ENCODE measurements at regions not wholly inside any gene's neighbourhood (a gene's known extent, or its start where the extent isn't known, plus 50 kb on each side); places are given as distances from the start of the nearest gene placed in this dataset.

DNA sequence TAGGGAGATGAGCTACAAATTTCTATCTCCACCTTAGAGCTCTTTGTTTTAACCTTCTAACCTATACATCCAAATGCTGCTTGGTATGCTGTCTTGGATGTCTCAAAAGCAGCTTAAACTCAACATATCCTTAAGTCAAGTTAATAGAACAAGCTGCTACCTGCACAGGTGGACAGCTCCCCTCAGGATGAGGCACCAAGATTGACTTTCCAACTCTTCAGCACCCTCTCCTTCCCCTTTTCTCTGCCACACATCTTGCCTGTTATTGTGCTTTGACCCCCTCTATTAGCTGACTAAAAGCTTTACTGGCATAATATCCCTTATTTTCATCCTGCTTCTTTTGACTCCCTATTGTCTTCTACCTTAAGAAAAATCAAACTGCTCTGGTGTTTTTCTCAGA lies 448.1 kb upstream of the MEX3C start:
- DNase-seq (ENCODE audit: low read depth in 2 of 2, low spot score in 1 of 2), result no peak

GRCh38 chr18:51647346-51647745 lies 449.9 kb upstream of the MEX3C start:
- DNase-seq (ENCODE audit: low read depth in 2 of 2, low spot score in 1 of 2), result no peak

- DNase-seq (ENCODE audit: low read depth in 2 of 2, low spot score in 1 of 2), result no peak
Measured at GRCh38 chr18:51647942-51648341, 450.5 kb upstream of the MEX3C start.

DNA sequence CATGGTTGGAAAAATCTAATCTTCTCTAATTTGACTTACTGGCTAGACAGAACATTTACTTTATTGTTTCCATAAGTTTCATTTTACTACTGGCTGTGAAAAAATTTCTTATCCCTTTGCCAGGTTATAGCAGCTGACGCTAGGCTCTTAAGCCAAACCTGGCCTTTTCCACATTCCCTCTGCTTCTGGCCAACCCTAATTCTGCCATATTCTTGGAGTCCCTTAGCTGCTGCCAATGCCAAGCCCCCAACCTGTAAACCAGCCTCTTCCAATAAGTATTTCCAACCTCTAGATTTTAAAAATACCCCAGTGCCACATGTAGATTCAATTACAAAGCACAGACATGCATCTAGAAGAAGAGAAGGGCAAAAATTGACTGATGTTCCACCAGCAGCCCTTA lies 452.3 kb upstream of the MEX3C start:
- no peak for DNase-seq (ENCODE audit: low read depth in 2 of 2, low spot score in 1 of 2)

DNA sequence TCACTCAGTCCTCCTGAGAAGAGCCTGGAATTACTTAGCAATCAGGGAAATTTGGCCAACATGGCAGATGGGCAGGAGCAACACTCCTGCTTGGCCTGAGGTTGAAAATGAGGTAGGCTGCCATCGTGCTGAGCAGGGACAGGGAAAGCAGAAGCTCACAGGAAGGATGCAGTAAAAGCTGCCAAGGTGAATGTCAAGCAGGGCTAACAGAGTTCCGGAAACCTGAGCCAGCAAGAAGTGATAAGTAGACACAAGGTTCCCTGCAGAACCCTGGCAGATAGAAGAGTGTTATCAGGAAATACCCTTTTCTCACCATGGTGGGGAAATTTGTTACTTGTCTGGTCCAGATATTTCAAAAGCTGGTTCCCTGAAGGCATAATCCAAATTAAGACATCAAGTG lies 454.3 kb upstream of the MEX3C start:
- no peak for DNase-seq (ENCODE audit: low read depth in 2 of 2, low spot score in 1 of 2)

- no peak for DNase-seq (ENCODE audit: low read depth in 2 of 2, low spot score in 1 of 2)
Measured at GRCh38 chr18:51653507-51654213, 456.2 kb upstream of the MEX3C start.

DNA sequence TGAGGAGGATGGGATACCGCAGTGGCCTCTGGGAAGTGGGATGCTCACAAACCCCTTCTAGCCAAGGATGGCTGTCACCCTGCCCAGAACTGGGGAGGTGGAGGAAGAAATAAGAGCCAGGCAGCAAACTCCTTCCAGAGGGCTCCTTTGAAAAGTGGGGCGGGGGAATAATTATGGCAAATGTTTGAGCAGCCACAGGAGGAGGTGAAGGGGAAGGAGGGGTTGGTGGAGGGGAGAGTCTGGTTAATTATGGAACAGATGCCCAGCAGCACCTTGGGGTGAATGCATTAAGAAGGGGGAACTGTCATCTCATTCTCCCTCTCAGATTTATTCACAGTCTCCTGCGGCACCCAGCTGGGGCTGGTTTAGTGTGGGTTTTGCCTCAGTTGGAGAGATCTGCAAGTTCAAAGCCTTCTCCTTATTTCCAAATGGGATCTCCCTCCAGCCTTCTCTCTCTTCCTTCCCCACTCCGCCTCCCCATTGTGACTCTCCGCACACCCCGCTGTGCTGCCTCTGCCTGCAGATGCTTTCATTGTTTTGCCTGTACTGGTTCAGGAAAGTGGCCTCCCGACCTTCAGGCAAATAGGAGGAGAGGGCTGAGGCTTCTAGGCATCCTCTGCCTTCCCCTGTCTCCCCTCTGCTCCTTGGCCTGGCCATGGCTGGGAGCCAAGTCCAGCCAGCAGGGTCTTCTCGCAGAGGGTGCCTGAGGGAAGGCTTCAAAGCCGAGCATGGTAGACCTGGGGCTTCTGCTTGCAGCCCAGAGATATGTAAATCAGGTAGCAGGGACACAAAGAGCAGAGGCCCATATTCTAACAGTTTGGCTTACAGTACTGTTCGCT lies 457.2 kb upstream of the MEX3C start:
- no peak for DNase-seq (ENCODE audit: low read depth in 2 of 2, low spot score in 1 of 2)

- DNase-seq (ENCODE audit: low read depth in 2 of 2, low spot score in 1 of 2), result no peak
Measured at GRCh38 chr18:51655327-51655698, 457.8 kb upstream of the MEX3C start.

GRCh38 chr18:51656249-51656648 lies 458.8 kb upstream of the MEX3C start:
- no peak for DNase-seq (ENCODE audit: low read depth in 2 of 2, low spot score in 1 of 2)

- no peak for DNase-seq (ENCODE audit: low read depth in 2 of 2, low spot score in 1 of 2)
Measured at GRCh38 chr18:51658436-51658835, 461.0 kb upstream of the MEX3C start.

GRCh38 chr18:51659781-51660180 lies 462.3 kb upstream of the MEX3C start:
- no peak for DNase-seq (ENCODE audit: low read depth in 2 of 2, low spot score in 1 of 2)

DNA sequence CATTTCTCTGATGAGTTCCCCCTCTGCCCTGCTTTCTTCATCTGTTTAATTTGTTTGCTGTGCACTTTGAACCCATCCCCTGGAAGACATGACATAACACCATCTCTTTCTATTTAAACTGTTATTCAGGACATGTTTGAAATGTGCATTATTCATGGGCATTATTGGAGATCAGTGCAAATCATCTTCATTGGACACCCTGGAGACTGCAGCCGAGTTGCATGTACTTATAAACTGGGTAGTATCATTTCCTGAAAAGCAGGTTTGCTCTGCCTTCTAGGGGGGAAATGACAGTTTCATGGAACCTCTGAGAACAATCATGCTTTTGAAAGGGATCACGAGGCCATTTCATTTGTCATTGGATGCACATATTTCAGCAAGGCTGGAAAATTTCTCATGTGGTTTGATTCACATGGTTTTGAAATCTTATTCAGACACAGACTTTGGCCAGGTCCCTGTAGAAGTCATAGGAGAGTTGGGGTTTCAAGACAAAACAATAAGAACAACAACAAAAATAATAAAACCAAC lies 462.8 kb upstream of the MEX3C start:
- DNase-seq (ENCODE audit: low read depth in 2 of 2, low spot score in 1 of 2), result no peak

DNA sequence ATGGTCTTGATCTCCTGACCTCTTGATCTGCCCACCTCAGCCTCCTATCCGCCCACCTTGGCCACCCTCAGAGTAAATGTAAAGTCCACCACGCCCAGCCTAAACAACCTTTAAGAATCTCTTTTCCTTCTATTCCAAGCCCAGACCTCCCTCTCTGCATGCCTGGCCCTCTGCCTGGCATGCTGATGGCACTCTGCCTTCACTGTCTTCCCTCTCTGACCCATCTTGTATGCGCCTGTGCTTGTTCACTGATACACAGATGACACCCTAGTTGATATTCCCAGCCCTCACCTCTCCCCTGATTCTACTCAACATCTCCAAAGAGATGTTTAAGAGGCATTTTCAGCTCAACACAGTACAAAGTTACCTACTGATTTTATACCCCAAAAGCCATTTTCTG lies 466.8 kb upstream of the MEX3C start:
- no peak for DNase-seq (ENCODE audit: low read depth in 2 of 2, low spot score in 1 of 2)

DNA sequence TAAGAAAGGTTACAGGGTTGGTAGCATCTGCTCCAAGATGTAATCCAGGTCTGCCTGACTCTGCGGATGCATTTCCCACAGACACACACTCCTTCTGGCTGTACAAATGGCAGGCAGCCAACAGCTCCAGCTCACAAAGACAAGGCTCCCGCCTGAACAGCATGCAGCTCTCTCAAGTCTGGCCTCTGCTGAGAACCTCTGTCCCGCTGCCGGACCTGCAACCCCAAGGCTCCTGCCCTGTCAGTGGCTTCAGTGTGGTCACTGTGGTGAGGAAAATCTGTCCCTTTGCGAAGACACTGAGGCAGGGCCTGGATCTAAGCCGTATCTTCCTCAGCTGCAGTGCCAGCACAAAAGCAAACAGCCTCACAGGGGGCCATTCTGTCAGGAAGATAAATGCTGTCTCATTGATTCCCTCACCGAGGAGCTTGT lies 469.3 kb upstream of the MEX3C start:
- DNase-seq (ENCODE audit: low read depth in 2 of 2, low spot score in 1 of 2), result no peak

GRCh38 chr18:51668101-51668500 lies 470.6 kb upstream of the MEX3C start:
- DNase-seq (ENCODE audit: low read depth in 2 of 2, low spot score in 1 of 2), result peak in 1 of 2 donors; percentile 5

DNA sequence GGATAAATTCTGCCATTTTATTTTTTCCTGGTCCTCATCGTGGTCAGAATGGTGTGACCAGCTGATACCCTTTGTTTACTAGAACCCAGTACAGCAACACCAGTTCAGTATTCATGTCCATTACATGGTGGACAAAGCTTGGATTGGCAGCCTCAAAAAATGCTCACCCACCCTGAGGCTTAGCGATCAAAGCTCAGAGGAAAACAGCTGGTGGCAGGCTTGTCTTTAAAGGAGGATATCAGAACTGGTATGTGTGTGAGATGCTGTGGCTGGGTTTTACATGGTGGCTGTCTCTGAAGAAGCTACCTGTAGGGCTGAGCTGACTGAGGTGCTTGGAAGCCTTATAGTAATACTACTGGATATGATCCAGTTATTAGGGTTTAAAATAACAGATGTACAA lies 471.1 kb upstream of the MEX3C start:
- no peak for DNase-seq (ENCODE audit: low read depth in 2 of 2, low spot score in 1 of 2)

- DNase-seq (ENCODE audit: low read depth in 2 of 2, low spot score in 1 of 2), result no peak
Measured at GRCh38 chr18:51686590-51686989, 489.1 kb upstream of the MEX3C start.

DNA sequence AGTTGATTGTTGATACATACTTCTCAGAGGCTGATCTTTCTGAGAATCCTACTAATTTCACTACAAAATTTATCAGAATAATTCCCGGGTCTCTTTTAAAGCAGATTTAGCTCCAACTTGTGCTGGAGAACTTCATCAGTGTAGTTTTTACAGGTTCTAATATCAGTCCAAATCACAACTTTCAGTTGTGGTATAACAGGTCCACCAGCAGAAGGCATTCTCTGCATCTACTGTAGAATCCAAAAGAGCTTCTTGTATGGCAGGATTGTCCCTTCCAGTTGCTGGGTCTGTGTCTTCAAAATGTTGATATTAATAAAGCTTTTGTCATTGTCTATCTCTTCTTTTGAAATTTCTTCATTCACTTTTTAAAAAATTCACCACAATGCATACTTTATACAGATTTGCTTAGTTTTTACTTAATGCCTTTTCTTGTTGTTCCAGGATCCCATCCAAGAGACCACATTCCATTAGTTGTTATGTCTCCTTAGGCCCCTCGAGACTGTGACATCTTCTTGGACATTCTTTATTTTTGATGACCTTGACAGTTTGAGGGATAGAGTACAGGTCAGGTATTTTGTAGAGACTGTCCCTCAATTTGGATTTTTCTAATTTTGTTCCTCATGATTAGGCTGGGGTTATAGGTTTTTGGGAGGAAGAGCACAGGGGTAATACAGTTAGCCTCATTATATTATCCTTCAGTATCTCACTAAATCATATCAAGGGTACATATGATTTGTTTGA lies 490.5 kb upstream of the MEX3C start:
- no peak for DNase-seq (ENCODE audit: low read depth in 2 of 2, low spot score in 1 of 2)

DNA sequence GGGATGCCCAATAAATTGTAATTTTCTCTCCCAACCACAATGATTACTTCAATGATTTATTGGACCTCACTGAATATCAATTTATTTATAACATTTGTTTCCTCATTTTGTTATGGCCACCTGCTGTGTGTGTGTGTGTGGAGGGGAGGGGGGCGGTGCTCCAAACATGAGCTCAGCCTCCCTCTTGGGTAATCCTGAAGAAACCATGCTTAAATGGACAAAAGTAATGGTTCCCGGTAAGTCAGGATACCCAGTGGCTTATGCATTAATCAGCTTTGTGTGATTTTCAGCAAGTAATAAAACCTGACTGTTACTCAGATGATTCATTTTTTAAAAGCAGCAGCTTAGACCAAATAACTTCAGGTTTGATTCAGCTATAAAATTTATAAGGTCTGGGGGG lies 495.1 kb upstream of the MEX3C start:
- DNase-seq (ENCODE audit: low read depth in 2 of 2, low spot score in 1 of 2), result no peak

GRCh38 chr18:51711298-51711889 lies 513.9 kb upstream of the MEX3C start:
- DNase-seq (ENCODE audit: low read depth in 2 of 2, low spot score in 1 of 2), result no peak

DNA sequence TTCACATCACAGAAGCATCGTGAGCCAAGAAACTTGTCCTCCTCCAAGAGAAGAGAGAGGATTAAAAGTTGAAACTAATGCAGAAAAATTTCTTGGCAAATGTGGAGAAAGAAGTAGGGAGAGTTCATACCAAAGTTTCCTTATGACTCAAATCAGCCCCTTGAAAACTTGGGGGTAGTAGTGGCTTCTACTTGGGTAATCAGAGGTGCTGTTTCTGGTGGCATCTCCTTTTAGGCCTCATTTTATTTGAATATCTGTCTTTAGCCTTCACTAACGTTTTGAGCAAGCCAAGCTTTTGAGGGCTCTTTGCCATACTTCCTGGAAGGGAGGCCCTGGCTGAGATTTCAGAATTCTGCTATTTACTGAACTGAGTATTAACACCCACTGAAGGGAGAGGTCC lies 515.3 kb upstream of the MEX3C start:
- DNase-seq (ENCODE audit: low read depth in 2 of 2, low spot score in 1 of 2), result no peak

All from stimulated activated CD8-positive, alpha-beta memory T cell treated with anti-CD3 and anti-CD28 coated beads, Interleukin-4, amount 100 ng/mL, for 1 hour (primary cell).